GM23248 (cell line): ENCODE measurements at regions not wholly inside any gene's neighbourhood (a gene's known extent, or its start where the extent isn't known, plus 50 kb on each side); places are given as distances from the start of the nearest gene placed in this dataset.
A peak's percentile ranks its signal among the peaks of the same experiment; 100 is the strongest.

Experiments
- DNase-seq: peaks from one replicate; pipeline ENCODE4 v3.0.0-alpha.2; 2015
- H2AFZ ChIP-seq: fragments of 200-600 bp; sonication (generic); 2 replicates; pipeline ENCODE4 v1.6.1; 2016; ENCODE audit warnings: antibody characterized with exemption
- H3F3A ChIP-seq: fragments of 200-600 bp; sonication (generic); 2 replicates; pipeline ENCODE4 v1.6.1; 2016; ENCODE audit warnings: mild to moderate bottlenecking, antibody characterized with exemption, mixed run types; ENCODE audit not compliant: insufficient read depth
- H3K27ac ChIP-seq: fragments of 200-600 bp; sonication (generic); 2 replicates; pipeline ENCODE4 v1.5.1; 2016; ENCODE audit warnings: mild to moderate bottlenecking
- H3K27me3 ChIP-seq: fragments of 200-600 bp; sonication (generic); replicated peaks from 2 replicates; pipeline ENCODE4 v1.6.1; 2016; ENCODE audit warnings: mild to moderate bottlenecking; ENCODE audit not compliant: insufficient read depth
- H3K36me3 ChIP-seq: fragments of 200-600 bp; sonication (generic); 2 replicates; pipeline ENCODE4 v1.6.1; 2016; ENCODE audit warnings: low read depth, mild to moderate bottlenecking
- H3K4me1 ChIP-seq: fragments of 200-600 bp; sonication (generic); 2 replicates; pipeline ENCODE4 v1.6.1; 2016; ENCODE audit warnings: mild to moderate bottlenecking; ENCODE audit not compliant: insufficient read depth
- H3K4me2 ChIP-seq: fragments of 200-600 bp; sonication (generic); one replicate; pipeline ENCODE4 v1.6.1; 2016; ENCODE audit warnings: mild to moderate bottlenecking; ENCODE audit not compliant: unreplicated experiment
- H3K4me3 ChIP-seq: fragments of 200-600 bp; sonication (generic); 2 replicates; pipeline ENCODE4 v1.5.1; 2016; ENCODE audit warnings: mild to moderate bottlenecking
- H3K79me2 ChIP-seq: fragments of 200-600 bp; sonication (generic); 2 replicates; pipeline ENCODE4 v1.6.1; 2016; ENCODE audit warnings: mild to moderate bottlenecking; ENCODE audit not compliant: insufficient read depth
- H3K9ac ChIP-seq: fragments of 200-600 bp; sonication (generic); 2 replicates; pipeline ENCODE4 v1.6.1; 2016; ENCODE audit warnings: mild to moderate bottlenecking
- H3K9me2 ChIP-seq: fragments of 200-600 bp; sonication (generic); 2 replicates; pipeline ENCODE4 v1.6.1; 2016; ENCODE audit warnings: mixed run types, mild to moderate bottlenecking, moderate library complexity; ENCODE audit not compliant: insufficient read depth
- H3K9me3 ChIP-seq: fragments of 200-600 bp; sonication (generic); one replicate; pipeline ENCODE4 v1.6.1; 2017; ENCODE audit warnings: low read depth
- H4K20me1 ChIP-seq: fragments of 200-600 bp; sonication (generic); 2 replicates; pipeline ENCODE4 v1.6.0; 2016; ENCODE audit not compliant: insufficient read depth
- EZH2 ChIP-seq: fragments of 200-600 bp; sonication (generic); IDR thresholded peaks from 2 replicates; pipeline ENCODE4 v1.6.1; 2018; ENCODE audit warnings: antibody characterized with exemption, mild to moderate bottlenecking; ENCODE audit not compliant: insufficient read depth, poor library complexity, severe bottlenecking
- EZH2phosphoT487 ChIP-seq: fragments of 200-600 bp; sonication (generic); IDR thresholded peaks from 2 replicates; pipeline ENCODE4 v1.6.1; 2018; ENCODE audit warnings: antibody characterized with exemption, moderate library complexity, mild to moderate bottlenecking, low read depth; ENCODE audit not compliant: insufficient read depth
- WGBS, 2 experiments: methylation state at CpG; one replicate each; pipeline ENCODE4 v1.1.6; 2015 to 2017; ENCODE audit warnings: low lambda C conversion rate in 2 of 2, low coverage in 1 of 2; ENCODE audit errors: missing lambda C conversion rate in 2 of 2; 5-methylcytosine and 5-hydroxymethylcytosine counted together
- in situ Hi-C: fragments of 300-500 bp; cut with MboI; formaldehyde crosslinking; loops from 2 replicates; pipeline ENCODE4 v1.15.0; 2020

- no peaks in the 10 kb centered on the region for H3K9me3 ChIP-seq
- in situ Hi-C loops, result no loop called here
- H3F3A ChIP-seq, result no peaks in the 10 kb centered on the region
- no peaks in the 10 kb centered on the region for H3K9me2 ChIP-seq
- no peak overlapping the region for H3K4me2 ChIP-seq
- H3K79me2 ChIP-seq, result no peaks in the 10 kb centered on the region
- H3K27me3 ChIP-seq, result no peaks in the 10 kb centered on the region
- no peak overlapping the region for H3K4me3 ChIP-seq
- no peaks in the 10 kb centered on the region for H4K20me1 ChIP-seq
- H3K36me3 ChIP-seq, result no peaks in the 10 kb centered on the region
- H3K4me1 ChIP-seq, result peaks cover 8% of the 10 kb centered on the region; the same call in 1 of the 2 replicates
- H2AFZ ChIP-seq, result no peak overlapping the region
- TF ChIP-seq EZH2 (no peak), EZH2phosphoT487 (no peak)
- 0 out of 2 replicates have a peak overlapping the region, but pooled peaks have one; percentile 2 for H3K27ac ChIP-seq
- DNase-seq, result peak; percentile 58
- 6 to 26% methylated on average over 1 of the region's 1 CpG for WGBS, 2 experiments
- H3K9ac ChIP-seq, result no peak overlapping the region
Observed at GRCh38 chr1:103220631-103221041, 112.3 kb upstream of the COL11A1 start.

GRCh38 chr1:103218821-103219220 lies 110.5 kb upstream of the COL11A1 start:
- 0 out of 2 replicates have a peak overlapping the region, but pooled peaks have one; percentile 14 for H2AFZ ChIP-seq
- H3K4me2 ChIP-seq, result no peak overlapping the region
- H3K9me3 ChIP-seq, result no peaks in the 10 kb centered on the region
- TF ChIP-seq EZH2phosphoT487 (no peak), EZH2 (no peak)
- WGBS, 2 experiments, result 11% methylated on average over 1 of the region's 1 CpG
- H3K27ac ChIP-seq, result no peak overlapping the region
- no peaks in the 10 kb centered on the region for H3K9me2 ChIP-seq
- DNase-seq, result no peak
- no peaks in the 10 kb centered on the region for H3F3A ChIP-seq
- H4K20me1 ChIP-seq, result no peaks in the 10 kb centered on the region
- no peaks in the 10 kb centered on the region for H3K36me3 ChIP-seq
- H3K4me1 ChIP-seq, result peaks cover 8% of the 10 kb centered on the region; the same call in 1 of the 2 replicates
- in situ Hi-C loops, result no loop called here
- no peaks in the 10 kb centered on the region for H3K27me3 ChIP-seq
- no peak overlapping the region for H3K4me3 ChIP-seq
- no peaks in the 10 kb centered on the region for H3K79me2 ChIP-seq
- no peak overlapping the region for H3K9ac ChIP-seq

GRCh38 chr1:103218369-103218768 lies 110.0 kb upstream of the COL11A1 start:
- Histone ChIP-seq H4K20me1 (no peaks in the 10 kb centered on the region), H3K36me3 (no peaks in the 10 kb centered on the region), H3K4me1 (peaks cover 8% of the 10 kb centered on the region; the same call in 1 of the 2 replicates), H3K79me2 (no peaks in the 10 kb centered on the region), H3K27ac (no peak overlapping the region), H3K4me2 (no peak overlapping the region), H3K9me2 (no peaks in the 10 kb centered on the region), H3K9ac (no peak overlapping the region), H3K27me3 (no peaks in the 10 kb centered on the region), H3F3A (no peaks in the 10 kb centered on the region), H2AFZ (no peak overlapping the region), H3K9me3 (no peaks in the 10 kb centered on the region), H3K4me3 (no peak overlapping the region)
- TF ChIP-seq EZH2 (no peak), EZH2phosphoT487 (no peak)
- in situ Hi-C loops, result no loop called here
- no peak for DNase-seq

- Histone ChIP-seq H3K36me3 (no peaks in the 10 kb centered on the region), H3K27ac (no peak overlapping the region), H3K9me3 (no peaks in the 10 kb centered on the region), H4K20me1 (no peaks in the 10 kb centered on the region), H3F3A (no peaks in the 10 kb centered on the region), H2AFZ (peak overlapping the region; percentile 32; the same call in 1 of the 2 replicates), H3K9me2 (no peaks in the 10 kb centered on the region), H3K9ac (no peak overlapping the region), H3K4me2 (no peak overlapping the region), H3K4me3 (no peak overlapping the region), H3K4me1 (no peaks in the 10 kb centered on the region), H3K27me3 (no peaks in the 10 kb centered on the region), H3K79me2 (no peaks in the 10 kb centered on the region)
- DNase-seq, result no peak
- 2 to 5% methylated on average over 1 of the region's 1 CpG for WGBS, 2 experiments
- in situ Hi-C loops, result no loop called here
- TF ChIP-seq EZH2, result no peak
- no peak for TF ChIP-seq EZH2phosphoT487
Observed at GRCh38 chr1:103211073-103211472, 102.8 kb upstream of the COL11A1 start.

GRCh38 chr1:103208844-103209243 lies 100.5 kb upstream of the COL11A1 start:
- H3K9me2 ChIP-seq, result no peaks in the 10 kb centered on the region
- 38 to 59% methylated on average over 2 of the region's 2 CpGs for WGBS, 2 experiments
- H3K79me2 ChIP-seq, result no peaks in the 10 kb centered on the region
- no peaks in the 10 kb centered on the region for H3K36me3 ChIP-seq
- in situ Hi-C loops, result no loop called here
- no peaks in the 10 kb centered on the region for H3K9me3 ChIP-seq
- H3K9ac ChIP-seq, result no peak overlapping the region
- TF ChIP-seq EZH2phosphoT487, result no peak
- no peak for TF ChIP-seq EZH2
- H3K4me2 ChIP-seq, result no peak overlapping the region
- no peaks in the 10 kb centered on the region for H3K27me3 ChIP-seq
- H3K4me1 ChIP-seq, result no peaks in the 10 kb centered on the region
- H4K20me1 ChIP-seq, result no peaks in the 10 kb centered on the region
- no peak for DNase-seq
- no peak overlapping the region for H2AFZ ChIP-seq
- no peak overlapping the region for H3K4me3 ChIP-seq
- no peak overlapping the region for H3K27ac ChIP-seq
- H3F3A ChIP-seq, result no peaks in the 10 kb centered on the region
